Mesenchymal stem cell (in vitro differentiated cells and primary cell): ENCODE measurements at regions not wholly inside any gene's neighbourhood (a gene's known extent, or its start where the extent isn't known, plus 50 kb on each side); places are given as distances from the start of the nearest gene placed in this dataset.

Experiments used
- DNase-seq: peaks from one replicate; pipeline ENCODE4 v3.0.0-alpha.2; 2013
- H2AFZ ChIP-seq: one replicate; pipeline ENCODE4 v1.6.1; 2013; ENCODE audit warnings: low read depth, mild to moderate bottlenecking, control low read depth, inconsistent platforms, low read length, moderate library complexity
- H2AK5ac ChIP-seq: 2 replicates; pipeline ENCODE4 v1.6.1; 2013; ENCODE audit warnings: low read length, moderate library complexity, mild to moderate bottlenecking, inconsistent platforms; ENCODE audit not compliant: severe bottlenecking
- H2BK120ac ChIP-seq: one replicate; pipeline ENCODE4 v1.6.1; 2013; ENCODE audit warnings: low read depth, mild to moderate bottlenecking, inconsistent platforms, low read length, moderate library complexity
- H2BK12ac ChIP-seq, 2 experiments: one replicate each; pipeline ENCODE4 v1.6.1; 2013; ENCODE audit warnings: inconsistent platforms in 2 of 2, low read length in 2 of 2, mild to moderate bottlenecking in 2 of 2, moderate library complexity in 2 of 2, control low read depth in 1 of 2
- H2BK15ac ChIP-seq: one replicate; pipeline ENCODE4 v1.6.1; 2013; ENCODE audit warnings: mild to moderate bottlenecking, low read depth, inconsistent platforms; ENCODE audit not compliant: poor library complexity, severe bottlenecking
- H2BK5ac ChIP-seq: 2 replicates; pipeline ENCODE4 v1.6.1; 2013; ENCODE audit warnings: low read depth, mild to moderate bottlenecking, low read length, control low read depth, inconsistent platforms; ENCODE audit not compliant: poor library complexity, severe bottlenecking
- H3K14ac ChIP-seq, 2 experiments: one replicate each; pipeline ENCODE4 v1.6.1; 2013; ENCODE audit warnings: inconsistent platforms in 2 of 2, low read length in 2 of 2, control low read depth in 1 of 2, mild to moderate bottlenecking in 1 of 2, moderate library complexity in 1 of 2
- H3K18ac ChIP-seq, 2 experiments: one replicate each; pipeline ENCODE4 v1.6.1; 2013; ENCODE audit warnings: inconsistent platforms in 2 of 2, low read length in 2 of 2, control low read depth in 1 of 2, low read depth in 1 of 2, mild to moderate bottlenecking in 1 of 2
- H3K23ac ChIP-seq, 2 experiments: one replicate each; pipeline ENCODE4 v1.6.1; 2013; ENCODE audit warnings: inconsistent platforms in 2 of 2, low read length in 2 of 2, mild to moderate bottlenecking in 2 of 2, moderate library complexity in 2 of 2, control low read depth in 1 of 2
- H3K27ac ChIP-seq: 2 replicates; pipeline ENCODE4 v1.5.1; 2013; ENCODE audit warnings: mild to moderate bottlenecking, moderate library complexity, low read length, control low read depth, inconsistent platforms; ENCODE audit not compliant: poor library complexity, severe bottlenecking
- H3K27me3 ChIP-seq, 2 experiments: 2 replicates each; pipeline versions ENCODE4 v1.6.1 to v1.7.0; 2013; ENCODE audit warnings: low read length in 2 of 2, mild to moderate bottlenecking in 2 of 2, moderate library complexity in 2 of 2, control low read depth in 1 of 2, inconsistent platforms in 1 of 2; ENCODE audit not compliant: control insufficient read depth in 1 of 2, insufficient read depth in 1 of 2
- H3K36me3 ChIP-seq, 2 experiments: 2 replicates each; pipeline versions ENCODE4 v1.6.1 to v1.7.0; 2013; ENCODE audit warnings: low read length in 2 of 2, control low read depth in 1 of 2, inconsistent platforms in 1 of 2, low read depth in 1 of 2, mild to moderate bottlenecking in 1 of 2; ENCODE audit not compliant: insufficient read depth in 2 of 2, control insufficient read depth in 1 of 2
- H3K4ac ChIP-seq, 2 experiments: one replicate each; pipeline ENCODE4 v1.6.1; 2013; ENCODE audit warnings: inconsistent platforms in 2 of 2, low read length in 2 of 2, mild to moderate bottlenecking in 2 of 2, moderate library complexity in 2 of 2, control low read depth in 1 of 2, low read depth in 1 of 2
- H3K4me1 ChIP-seq: 2 replicates; pipeline ENCODE4 v1.6.1; 2013; ENCODE audit warnings: low read depth, low read length, control low read depth; ENCODE audit not compliant: control insufficient read depth, insufficient read depth
- H3K4me2 ChIP-seq: 2 replicates; pipeline ENCODE4 v1.6.1; 2013; ENCODE audit warnings: low read length, mild to moderate bottlenecking, inconsistent platforms; ENCODE audit not compliant: poor library complexity, severe bottlenecking
- H3K4me3 ChIP-seq, 2 experiments: 2 replicates each; pipeline versions ENCODE4 v1.5.1 to v1.7.0; 2013; ENCODE audit warnings: low read length in 2 of 2, mild to moderate bottlenecking in 2 of 2, control low read depth in 1 of 2, low read depth in 1 of 2; ENCODE audit not compliant: insufficient read depth in 1 of 2
- H3K79me1 ChIP-seq: replicated peaks from 2 replicates; pipeline ENCODE4 v1.6.1; 2013; ENCODE audit warnings: mild to moderate bottlenecking, control low read depth, low read length, inconsistent platforms; ENCODE audit not compliant: poor library complexity, severe bottlenecking
- H3K9ac ChIP-seq: 2 replicates; pipeline ENCODE4 v1.7.0; 2013; ENCODE audit warnings: mild to moderate bottlenecking, low read length, moderate library complexity
- H3K9me3 ChIP-seq: 2 replicates; pipeline ENCODE4 v1.7.0; 2013; ENCODE audit warnings: mild to moderate bottlenecking, low read length; ENCODE audit not compliant: control insufficient read depth
- H4K8ac ChIP-seq: one replicate; pipeline ENCODE4 v1.6.1; 2013; ENCODE audit warnings: inconsistent platforms, mild to moderate bottlenecking, low read length, moderate library complexity
- H4K91ac ChIP-seq: one replicate; pipeline ENCODE4 v1.6.1; 2013; ENCODE audit warnings: mild to moderate bottlenecking, low read length, inconsistent platforms
- WGBS: methylation state at CpG from one replicate; pipeline ENCODE4 v1.1.7; 2013; ENCODE audit warnings: mixed read lengths; 5-methylcytosine and 5-hydroxymethylcytosine counted together

DNA sequence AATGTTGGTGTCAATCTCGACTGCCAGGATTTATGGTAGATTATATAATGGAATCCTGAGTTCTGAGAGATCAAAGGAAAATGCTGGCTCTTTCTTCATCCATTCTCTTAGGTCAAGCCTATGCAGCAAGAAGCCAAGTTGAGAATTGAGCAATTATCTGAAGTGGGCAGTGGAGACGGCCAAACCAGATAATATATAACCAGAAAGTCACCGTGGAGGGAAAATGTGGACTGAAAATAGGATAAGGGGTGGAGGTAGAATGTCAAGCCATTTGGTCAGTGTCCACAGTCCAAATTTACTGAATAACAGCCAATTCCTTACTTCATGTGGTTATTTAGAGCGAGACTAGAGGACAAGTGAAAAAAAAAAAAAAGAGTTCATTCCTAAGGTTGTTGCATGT is 107.8 kb upstream of the ESR1 start:
- DNase-seq = no peak
- Histone ChIP-seq H3K18ac (no peak overlapping the region), H3K4me3 (no peak overlapping the region), H3K4me1 (no peaks in the 10 kb centered on the region), H2BK15ac (no peak overlapping the region), H2BK120ac (no peak overlapping the region), H3K14ac (no peak overlapping the region), H3K9me3 (no peaks in the 10 kb centered on the region), H4K91ac (no peak overlapping the region), H2AFZ (no peak overlapping the region), H3K4ac (no peak overlapping the region), H3K9ac (no peak overlapping the region), H2BK12ac (no peak overlapping the region), H3K23ac (no peak overlapping the region), H3K27ac (no peak overlapping the region), H2BK5ac (no peak overlapping the region), H3K79me1 (no peaks in the 10 kb centered on the region), H3K4me2 (no peak overlapping the region), H3K36me3 (no peaks in the 10 kb centered on the region), H4K8ac (no peak overlapping the region), H2AK5ac (no peak overlapping the region), H3K27me3 (peaks cover 0 to 5% of the 10 kb centered on the region in 2 experiments)
- 71% methylated on average over 3 of the region's 4 CpGs for WGBS

GRCh38 chr6:151701911-151702562 is 105.4 kb upstream of the ESR1 start:
- H3K27me3 ChIP-seq = peaks cover 0 to 5% of the 10 kb centered on the region in 2 experiments
- no peak overlapping the region for H3K4me2 ChIP-seq
- no peak overlapping the region for H3K18ac ChIP-seq
- H3K23ac ChIP-seq = no peak overlapping the region
- no peak overlapping the region for H3K4me3 ChIP-seq
- no peak overlapping the region for H2AFZ ChIP-seq
- no peak overlapping the region for H3K4ac ChIP-seq
- H2BK15ac ChIP-seq = no peak overlapping the region
- H3K79me1 ChIP-seq = no peaks in the 10 kb centered on the region
- no peak overlapping the region for H3K9ac ChIP-seq
- H2BK120ac ChIP-seq = no peak overlapping the region
- no peak overlapping the region for H2AK5ac ChIP-seq
- H4K91ac ChIP-seq = no peak overlapping the region
- DNase-seq = no peak
- H3K14ac ChIP-seq = no peak overlapping the region
- H4K8ac ChIP-seq = no peak overlapping the region
- H2BK5ac ChIP-seq = no peak overlapping the region
- H3K9me3 ChIP-seq = no peaks in the 10 kb centered on the region
- WGBS = 79% methylated on average over 2 of the region's 5 CpGs
- H2BK12ac ChIP-seq = no peak overlapping the region
- H3K36me3 ChIP-seq = no peaks in the 10 kb centered on the region
- H3K27ac ChIP-seq = no peak overlapping the region
- no peaks in the 10 kb centered on the region for H3K4me1 ChIP-seq

- peaks cover 0 to 5% of the 10 kb centered on the region in 2 experiments for H3K27me3 ChIP-seq
- no peaks in the 10 kb centered on the region for H3K79me1 ChIP-seq
- no peak overlapping the region for H3K27ac ChIP-seq
- WGBS = 75% methylated on average over 4 of the region's 5 CpGs
- H2BK15ac ChIP-seq = no peak overlapping the region
- no peak overlapping the region for H2BK5ac ChIP-seq
- H3K4me2 ChIP-seq = no peak overlapping the region
- DNase-seq = no peak
- no peak overlapping the region for H4K91ac ChIP-seq
- H3K4me1 ChIP-seq = no peaks in the 10 kb centered on the region
- no peak overlapping the region for H2BK12ac ChIP-seq
- no peak overlapping the region for H2BK120ac ChIP-seq
- H4K8ac ChIP-seq = no peak overlapping the region
- H3K14ac ChIP-seq = no peak overlapping the region
- H3K23ac ChIP-seq = no peak overlapping the region
- no peak overlapping the region for H2AK5ac ChIP-seq
- no peaks in the 10 kb centered on the region for H3K9me3 ChIP-seq
- H3K18ac ChIP-seq = no peak overlapping the region
- no peak overlapping the region for H3K4me3 ChIP-seq
- no peaks in the 10 kb centered on the region for H3K36me3 ChIP-seq
- H2AFZ ChIP-seq = no peak overlapping the region
- H3K9ac ChIP-seq = no peak overlapping the region
- H3K4ac ChIP-seq = no peak overlapping the region
Observed at GRCh38 chr6:151702851-151703658, 104.4 kb upstream of the ESR1 start.

GRCh38 chr6:151704383-151704782 is 103.1 kb upstream of the ESR1 start:
- Histone ChIP-seq H2BK15ac (no peak overlapping the region), H3K9me3 (no peaks in the 10 kb centered on the region), H2AFZ (no peak overlapping the region), H4K91ac (no peak overlapping the region), H3K27me3 (peaks cover 0 to 5% of the 10 kb centered on the region in 2 experiments), H2BK120ac (no peak overlapping the region), H3K4me3 (no peak overlapping the region), H3K4me2 (no peak overlapping the region), H2BK12ac (no peak overlapping the region), H3K9ac (no peak overlapping the region), H3K36me3 (no peaks in the 10 kb centered on the region), H4K8ac (no peak overlapping the region), H3K23ac (no peak overlapping the region), H3K18ac (no peak overlapping the region), H3K4me1 (no peaks in the 10 kb centered on the region), H3K14ac (no peak overlapping the region), H3K27ac (no peak overlapping the region), H3K4ac (no peak overlapping the region), H2BK5ac (no peak overlapping the region), H3K79me1 (no peaks in the 10 kb centered on the region), H2AK5ac (no peak overlapping the region)
- no peak for DNase-seq
- 86% methylated on average over 4 of the region's 5 CpGs for WGBS
